Brain microvascular endothelial cell (primary cell): ENCODE measurements at regions not wholly inside any gene's neighbourhood (a gene's known extent, or its start where the extent isn't known, plus 50 kb on each side); places are given as distances from the start of the nearest gene placed in this dataset.

Source experiments
- DNase-seq: peaks from one replicate; pipeline ENCODE4 v3.0.0-alpha.2; 2020
- H3K27ac ChIP-seq: fragments of 250-450 bp; sonication (Bioruptor Pico); 2 replicates; pipeline ENCODE4 v1.5.1; 2020; ENCODE audit warnings: mild to moderate bottlenecking, moderate library complexity
- H3K27me3 ChIP-seq: fragments of 250-450 bp; sonication (Bioruptor Pico); replicated peaks from 2 replicates; pipeline ENCODE4 v1.5.1; 2020; ENCODE audit warnings: mild to moderate bottlenecking
- H3K36me3 ChIP-seq: fragments of 250-450 bp; sonication (Bioruptor Pico); replicated peaks from 2 replicates; pipeline ENCODE4 v1.5.1; 2020; ENCODE audit warnings: mild to moderate bottlenecking
- H3K4me3 ChIP-seq: 2 replicates; pipeline ENCODE4 v1.5.1; 2011; ENCODE audit warnings: low read depth, mild to moderate bottlenecking, control low read depth, low read length, moderate library complexity
- in situ Hi-C: cut with HindIII; loops from 2 replicates; pipeline ENCODE4 v1.10.0; 2017; ENCODE audit warnings: low sequenced_read_pairs, low pct_ligation_motif_present
- TF ChIP-seq, protein P1 (sequence below): IDR thresholded peaks from 2 replicates; pipeline ENCODE4 v1.5.1; 2011; ENCODE audit warnings: low read depth, mild to moderate bottlenecking, moderate library complexity, low read length, control low read depth, inconsistent platforms; ENCODE audit errors: missing control alignments

DNA sequence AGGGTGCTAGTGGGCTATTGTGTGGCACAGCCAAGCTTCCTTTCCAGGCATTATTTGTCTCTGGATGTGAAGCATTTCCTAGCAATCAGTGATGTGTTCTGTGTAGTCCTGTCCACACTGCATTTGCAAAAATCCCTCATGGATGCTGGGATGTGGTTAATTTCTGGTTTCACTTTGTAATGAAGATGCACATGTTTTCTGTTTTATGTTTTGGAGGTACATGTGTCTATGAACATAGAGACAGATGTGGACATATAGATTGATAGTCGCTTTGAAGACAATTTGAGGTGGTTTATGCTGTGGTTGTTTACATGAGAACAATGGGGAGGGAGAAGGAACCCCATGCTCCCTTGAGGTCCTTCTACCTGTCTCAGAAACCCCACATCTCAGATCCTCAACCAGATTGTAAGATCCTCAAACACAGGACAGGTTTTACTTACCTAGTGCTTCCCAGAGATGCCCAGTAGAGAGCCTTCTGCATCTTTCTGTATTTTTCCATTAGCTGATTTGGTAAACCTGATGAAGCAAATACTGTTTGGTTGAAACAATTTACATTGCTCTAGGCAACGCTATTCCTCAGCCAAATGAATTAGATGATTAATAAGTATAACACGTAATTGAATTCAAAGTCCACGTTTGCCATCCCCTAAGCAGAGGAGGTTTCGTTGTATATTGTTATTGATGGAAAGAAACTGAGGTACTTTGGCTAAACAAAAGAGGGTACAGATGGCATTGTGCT, 204.4 kb downstream of the SPP2 start:
- in situ Hi-C loops: no loop called here
- TF ChIP-seq, protein P1, sequence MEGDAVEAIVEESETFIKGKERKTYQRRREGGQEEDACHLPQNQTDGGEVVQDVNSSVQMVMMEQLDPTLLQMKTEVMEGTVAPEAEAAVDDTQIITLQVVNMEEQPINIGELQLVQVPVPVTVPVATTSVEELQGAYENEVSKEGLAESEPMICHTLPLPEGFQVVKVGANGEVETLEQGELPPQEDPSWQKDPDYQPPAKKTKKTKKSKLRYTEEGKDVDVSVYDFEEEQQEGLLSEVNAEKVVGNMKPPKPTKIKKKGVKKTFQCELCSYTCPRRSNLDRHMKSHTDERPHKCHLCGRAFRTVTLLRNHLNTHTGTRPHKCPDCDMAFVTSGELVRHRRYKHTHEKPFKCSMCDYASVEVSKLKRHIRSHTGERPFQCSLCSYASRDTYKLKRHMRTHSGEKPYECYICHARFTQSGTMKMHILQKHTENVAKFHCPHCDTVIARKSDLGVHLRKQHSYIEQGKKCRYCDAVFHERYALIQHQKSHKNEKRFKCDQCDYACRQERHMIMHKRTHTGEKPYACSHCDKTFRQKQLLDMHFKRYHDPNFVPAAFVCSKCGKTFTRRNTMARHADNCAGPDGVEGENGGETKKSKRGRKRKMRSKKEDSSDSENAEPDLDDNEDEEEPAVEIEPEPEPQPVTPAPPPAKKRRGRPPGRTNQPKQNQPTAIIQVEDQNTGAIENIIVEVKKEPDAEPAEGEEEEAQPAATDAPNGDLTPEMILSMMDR: no peak
- Histone ChIP-seq H3K4me3 (no peak overlapping the region), H3K27ac (no peak overlapping the region), H3K36me3 (no peaks in the 10 kb centered on the region), H3K27me3 (no peaks in the 10 kb centered on the region)
- DNase-seq: no peak

DNA sequence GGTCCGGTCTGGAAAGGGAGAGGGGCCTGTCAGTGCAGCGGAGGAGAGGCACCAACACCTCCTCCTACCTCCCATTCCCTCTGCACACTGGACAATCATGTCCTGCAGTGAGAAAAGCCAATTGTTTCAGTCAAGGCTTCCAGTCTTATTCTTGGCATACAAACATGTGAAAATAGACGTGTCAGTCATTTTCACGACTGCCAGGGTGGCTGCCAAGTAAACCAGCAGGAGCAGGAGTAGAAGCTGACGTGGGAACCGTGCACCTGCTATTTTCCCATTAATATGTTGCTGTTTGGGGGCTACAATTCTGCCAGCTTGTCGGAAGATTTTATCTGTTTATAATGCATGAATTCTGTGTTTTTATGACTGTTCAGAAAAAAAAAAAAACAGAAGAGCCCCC, 202.3 kb downstream of the SPP2 start:
- no peak overlapping the region for H3K4me3 ChIP-seq
- H3K27ac ChIP-seq: no peak overlapping the region
- in situ Hi-C loops: no loop called here
- TF ChIP-seq, protein P1: no peak
- H3K36me3 ChIP-seq: no peaks in the 10 kb centered on the region
- DNase-seq: no peak
- H3K27me3 ChIP-seq: no peaks in the 10 kb centered on the region

DNA sequence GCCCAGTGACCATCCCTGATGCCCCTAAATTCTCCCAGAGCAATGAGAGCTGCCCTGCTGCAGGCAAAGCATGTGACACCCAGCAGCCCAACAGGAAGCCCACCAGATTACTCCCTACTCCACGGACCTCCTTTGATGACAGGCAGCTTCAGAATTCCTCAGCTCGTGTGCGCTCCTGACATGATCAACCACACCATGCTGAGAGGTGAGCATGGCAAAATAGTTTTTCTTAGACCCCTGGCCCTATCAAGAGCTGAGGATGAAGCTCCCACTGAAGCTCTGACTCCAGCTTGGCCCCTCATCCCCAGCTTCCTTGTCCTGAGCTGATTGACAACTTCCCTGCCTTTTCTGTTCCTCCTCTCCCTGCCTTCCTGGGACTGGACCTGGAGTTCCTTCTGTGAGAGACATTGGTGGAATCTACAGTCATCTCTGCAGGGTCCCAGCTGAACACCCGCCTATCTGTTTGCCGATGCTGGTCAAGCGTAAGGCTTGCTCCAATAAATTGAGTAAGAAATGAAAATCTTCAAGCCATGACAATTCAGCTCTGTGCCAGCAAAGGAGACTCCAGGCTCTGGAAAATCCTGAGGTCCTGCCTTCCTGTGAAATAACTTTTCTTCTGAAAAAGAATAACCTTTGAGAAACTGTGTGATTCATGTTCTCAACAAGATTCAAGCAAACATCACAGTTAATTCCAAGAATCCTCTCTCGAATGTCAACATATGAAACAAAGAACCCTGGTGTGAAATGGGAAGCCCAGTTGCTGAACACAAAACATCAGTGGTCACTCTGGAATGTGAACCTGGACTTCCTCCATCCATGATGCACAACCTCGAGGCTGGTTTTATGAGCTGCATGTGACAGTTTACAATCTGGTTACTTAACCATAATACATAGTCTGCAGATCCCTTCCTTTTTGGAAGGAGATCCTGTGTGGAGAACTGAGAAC, 201.1 kb downstream of the SPP2 start:
- H3K4me3 ChIP-seq: no peak overlapping the region

DNA sequence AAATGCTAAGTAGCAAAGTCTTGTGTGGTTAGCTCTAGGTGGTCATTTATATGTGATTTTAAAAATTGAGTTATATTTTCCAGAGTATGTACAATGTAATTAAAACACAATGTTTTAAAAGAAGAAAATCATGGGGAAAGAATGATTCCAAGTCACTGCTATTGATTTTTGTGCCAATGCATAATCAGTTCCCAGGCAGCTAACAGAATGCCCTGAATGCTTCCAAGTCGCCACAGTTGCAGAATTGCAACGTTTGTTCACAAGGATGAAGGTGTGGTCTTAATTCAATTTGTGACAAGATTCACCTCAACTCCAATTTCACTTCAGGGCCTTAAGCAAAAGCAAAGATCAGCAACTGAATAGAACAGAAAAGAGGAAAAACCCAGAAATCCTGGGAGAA, 200.4 kb downstream of the SPP2 start:
- no peak for DNase-seq
- Histone ChIP-seq H3K27me3 (no peaks in the 10 kb centered on the region), H3K27ac (peak overlapping the region; percentile 94), H3K4me3 (no peak overlapping the region), H3K36me3 (no peaks in the 10 kb centered on the region)
- in situ Hi-C loops: no loop called here
- TF ChIP-seq, protein P1: no peak

More for the DNA sequence above, 201.1 kb downstream of the SPP2 start:
- TF ChIP-seq, protein P1: no peak
- in situ Hi-C loops: no loop called here
- Histone ChIP-seq H3K27me3 (no peaks in the 10 kb centered on the region), H3K27ac (peak overlapping the region; percentile 94), H3K36me3 (no peaks in the 10 kb centered on the region)
- peak; percentile 96 for DNase-seq

DNA sequence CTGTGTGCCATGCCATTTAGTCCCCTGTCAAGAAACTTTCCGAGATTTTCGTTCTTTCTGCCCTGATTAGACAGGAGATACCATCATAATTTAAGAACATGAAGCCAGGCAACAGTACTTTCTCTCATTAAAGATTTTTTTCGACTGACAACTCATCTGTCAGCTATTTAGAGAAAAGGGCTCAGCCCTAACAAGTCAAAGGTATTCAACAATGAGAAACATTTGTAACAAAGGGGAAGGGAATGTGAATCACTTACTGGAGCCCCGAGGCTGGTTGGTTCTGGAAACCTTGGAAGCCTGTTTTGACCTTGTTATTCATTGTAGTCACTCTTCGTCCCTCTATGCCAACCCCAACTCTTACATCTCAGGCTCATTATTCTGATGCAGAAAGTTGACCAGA, 199.4 kb downstream of the SPP2 start:
- H3K4me3 ChIP-seq: no peak overlapping the region
- TF ChIP-seq, protein P1: no peak
- in situ Hi-C loops: no loop called here
- peak overlapping the region; percentile 94 for H3K27ac ChIP-seq
- peak; percentile 54 for DNase-seq
- no peaks in the 10 kb centered on the region for H3K36me3 ChIP-seq
- no peaks in the 10 kb centered on the region for H3K27me3 ChIP-seq
